Rectal smooth muscle tissue (tissue), 1 donor: ENCODE measurements at regions not wholly inside any gene's neighbourhood (a gene's known extent, or its start where the extent isn't known, plus 50 kb on each side); places are given as distances from the start of the nearest gene placed in this dataset.

Source experiments
- H3K27ac ChIP-seq: one replicate; pipeline ENCODE4 v1.7.0; 2013; ENCODE audit warnings: low read depth, low read length, inconsistent platforms
- H3K27me3 ChIP-seq: one replicate; pipeline ENCODE4 v1.7.0; 2013; ENCODE audit warnings: low read length; ENCODE audit not compliant: control insufficient read depth, insufficient read depth
- H3K36me3 ChIP-seq: one replicate; pipeline ENCODE4 v1.7.0; 2013; ENCODE audit warnings: low read length; ENCODE audit not compliant: control insufficient read depth, insufficient read depth
- H3K4me1 ChIP-seq: one replicate; pipeline ENCODE4 v1.7.0; 2013; ENCODE audit warnings: low read length; ENCODE audit not compliant: control insufficient read depth, insufficient read depth
- H3K4me3 ChIP-seq: one replicate; pipeline ENCODE4 v1.7.0; 2013; ENCODE audit warnings: low read length
- H3K9ac ChIP-seq: one replicate; pipeline ENCODE4 v1.7.0; 2013; ENCODE audit warnings: low read length

DNA sequence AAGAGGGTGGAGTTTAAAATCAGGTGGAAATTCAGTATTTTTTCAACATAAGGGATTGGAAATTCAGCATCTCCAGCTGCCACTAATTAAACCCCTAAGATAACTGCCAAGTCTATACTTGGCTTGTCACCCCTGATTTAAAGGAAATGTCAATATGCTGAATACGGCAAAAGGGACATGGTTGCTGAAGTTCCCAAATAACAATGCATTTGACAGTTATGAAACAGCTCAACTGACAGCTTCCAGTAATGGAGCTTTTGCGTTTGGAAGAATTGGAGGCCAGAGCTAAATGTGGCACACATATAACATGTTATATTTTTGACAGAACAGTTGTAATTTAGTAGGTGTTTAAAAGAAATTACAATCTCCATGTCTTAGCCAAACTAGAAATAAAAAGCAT, 1867.9 kb upstream of the LRRTM1 start:
- Histone ChIP-seq H3K27ac (no peak overlapping the region), H3K27me3 (no peaks in the 10 kb centered on the region), H3K9ac (no peak overlapping the region), H3K4me3 (no peak overlapping the region), H3K4me1 (no peaks in the 10 kb centered on the region), H3K36me3 (no peaks in the 10 kb centered on the region)

DNA sequence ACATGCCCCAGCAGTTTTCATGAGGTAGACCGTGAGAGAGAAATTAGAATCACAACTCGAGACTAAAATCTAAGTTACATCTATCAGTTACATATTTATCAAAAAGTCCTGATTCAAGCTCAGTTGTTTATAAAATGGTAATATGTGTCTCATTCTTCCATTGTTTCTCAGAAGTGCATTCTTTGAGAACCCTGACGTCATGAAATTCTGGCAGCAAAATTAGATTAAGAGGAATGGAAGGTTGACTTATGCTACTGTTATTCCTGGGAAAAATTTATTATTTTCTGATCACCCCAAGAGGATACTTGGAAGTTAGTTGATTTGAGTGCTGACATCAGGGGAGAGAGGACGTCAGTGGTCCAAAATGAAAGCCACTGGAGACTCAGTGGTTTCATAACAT, 1864.8 kb upstream of the LRRTM1 start:
- H3K27me3 ChIP-seq, result no peaks in the 10 kb centered on the region
- no peaks in the 10 kb centered on the region for H3K4me1 ChIP-seq
- no peak overlapping the region for H3K9ac ChIP-seq
- no peak overlapping the region for H3K4me3 ChIP-seq
- H3K27ac ChIP-seq, result no peak overlapping the region
- no peaks in the 10 kb centered on the region for H3K36me3 ChIP-seq

DNA sequence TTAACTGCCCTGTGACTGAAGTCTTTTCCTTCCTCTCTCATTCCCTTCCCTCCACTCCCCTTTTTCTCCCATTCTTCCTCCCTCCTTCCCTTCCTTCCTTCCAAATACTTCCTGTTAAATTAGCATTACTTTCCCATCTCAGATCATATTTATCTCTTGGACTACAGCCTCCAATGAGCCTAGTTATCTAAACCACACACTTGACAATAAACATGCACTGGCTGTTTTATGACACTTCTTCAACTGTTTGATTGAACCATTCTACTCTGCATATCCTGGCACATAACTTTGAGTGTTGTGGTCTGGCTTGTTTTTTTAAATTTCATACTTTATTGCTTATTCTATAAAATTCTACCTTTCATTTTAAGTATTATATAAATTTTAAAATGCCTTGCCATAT, 1860.8 kb upstream of the LRRTM1 start:
- Histone ChIP-seq H3K27me3 (no peaks in the 10 kb centered on the region), H3K9ac (no peak overlapping the region), H3K4me1 (no peaks in the 10 kb centered on the region), H3K36me3 (no peaks in the 10 kb centered on the region), H3K27ac (no peak overlapping the region), H3K4me3 (no peak overlapping the region)

DNA sequence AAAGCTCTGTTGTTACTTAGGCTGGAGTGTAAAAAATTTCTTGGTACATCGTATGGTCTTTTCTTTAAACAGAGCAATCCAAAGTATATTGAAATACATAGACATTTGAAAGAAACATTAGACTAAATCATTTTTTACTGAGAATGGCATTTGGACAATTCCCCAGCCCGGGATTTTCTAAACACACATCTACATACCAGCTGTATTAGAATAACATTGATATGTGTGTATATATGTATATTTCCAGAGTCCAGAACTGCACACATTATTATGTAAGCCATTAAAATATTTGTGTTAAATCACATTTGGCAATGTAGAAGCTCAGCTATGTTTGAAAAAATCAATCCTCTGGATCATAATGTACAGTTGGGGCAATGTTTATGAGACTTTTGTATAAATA, 1853.6 kb upstream of the LRRTM1 start:
- no peaks in the 10 kb centered on the region for H3K4me1 ChIP-seq
- H3K27me3 ChIP-seq, result no peaks in the 10 kb centered on the region
- no peaks in the 10 kb centered on the region for H3K36me3 ChIP-seq
- H3K9ac ChIP-seq, result no peak overlapping the region
- no peak overlapping the region for H3K4me3 ChIP-seq
- H3K27ac ChIP-seq, result no peak overlapping the region

DNA sequence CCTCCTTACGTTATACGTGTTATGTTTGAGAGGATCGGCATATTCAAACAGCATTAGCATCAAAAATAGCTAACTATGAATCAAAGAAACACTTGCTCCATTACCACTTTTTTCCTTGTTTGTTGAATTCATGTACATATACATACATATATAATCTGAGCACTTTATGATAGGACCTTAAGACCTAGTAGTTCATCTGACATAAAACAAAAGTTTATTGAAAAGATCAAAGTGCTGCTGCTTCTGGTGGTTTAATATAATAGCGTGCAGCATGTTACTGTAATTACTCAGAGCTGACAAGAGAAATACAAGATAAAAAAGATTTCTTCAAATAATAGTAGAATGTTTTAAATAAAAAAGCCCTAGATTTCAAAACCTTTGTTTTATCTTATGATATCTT, 1850.9 kb upstream of the LRRTM1 start:
- Histone ChIP-seq H3K27me3 (no peaks in the 10 kb centered on the region), H3K36me3 (no peaks in the 10 kb centered on the region), H3K4me3 (no peak overlapping the region), H3K4me1 (no peaks in the 10 kb centered on the region), H3K27ac (no peak overlapping the region), H3K9ac (no peak overlapping the region)

DNA sequence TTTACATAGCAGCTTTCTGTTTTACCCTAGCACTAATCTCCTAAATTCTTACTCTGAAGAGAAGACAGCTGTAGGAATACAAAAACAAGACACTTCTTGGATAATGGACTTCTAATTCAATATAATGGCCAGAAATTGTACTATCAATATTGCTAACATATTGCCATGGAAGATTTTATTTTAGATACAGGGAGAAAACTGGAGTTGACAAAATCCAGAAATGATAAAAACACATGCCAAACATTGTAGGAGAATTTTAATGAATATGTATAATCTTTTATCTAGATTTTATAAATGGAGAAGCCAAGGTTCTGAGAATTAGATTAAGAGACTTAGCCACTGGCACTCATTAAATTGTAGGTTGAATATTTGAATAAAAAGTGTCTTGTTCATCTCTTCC, 1838.8 kb upstream of the LRRTM1 start:
- Histone ChIP-seq H3K27me3 (no peaks in the 10 kb centered on the region), H3K4me1 (peaks cover 7% of the 10 kb centered on the region), H3K27ac (no peak overlapping the region), H3K9ac (no peak overlapping the region), H3K4me3 (no peak overlapping the region), H3K36me3 (no peaks in the 10 kb centered on the region)

DNA sequence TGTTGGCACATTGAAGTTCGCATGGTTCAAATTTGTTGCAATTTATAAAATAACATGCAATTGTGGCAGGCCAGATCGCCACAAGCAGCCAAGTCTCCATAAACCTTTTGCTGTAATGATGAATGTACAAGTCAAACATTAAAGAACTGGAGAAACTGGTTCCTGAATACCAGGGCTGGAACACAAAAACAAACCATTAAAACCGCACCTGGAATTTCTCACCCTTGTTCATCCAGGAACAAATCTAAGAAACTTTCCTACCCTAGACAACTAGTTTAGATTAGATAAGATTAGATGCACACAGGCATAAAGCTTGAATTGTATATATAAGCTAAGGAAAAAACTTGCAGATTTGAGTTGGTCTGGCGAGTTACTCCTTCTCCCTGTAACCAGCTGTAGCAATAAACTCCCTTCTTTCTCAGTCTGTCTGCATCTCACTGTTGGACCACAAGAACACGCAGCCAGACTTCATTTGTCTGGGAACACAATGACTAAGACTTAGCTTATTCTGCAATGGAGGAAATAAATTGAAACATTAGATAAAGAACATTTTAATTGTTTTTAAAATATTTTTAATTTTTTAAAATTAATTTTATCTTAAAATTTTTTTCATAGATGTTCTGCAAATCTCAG, 1835.5 kb upstream of the LRRTM1 start:
- Histone ChIP-seq H3K4me1 (peaks cover 7% of the 10 kb centered on the region), H3K27me3 (no peaks in the 10 kb centered on the region), H3K9ac (no peak overlapping the region), H3K4me3 (peak overlapping the region; percentile 33), H3K27ac (no peak overlapping the region), H3K36me3 (no peaks in the 10 kb centered on the region)

DNA sequence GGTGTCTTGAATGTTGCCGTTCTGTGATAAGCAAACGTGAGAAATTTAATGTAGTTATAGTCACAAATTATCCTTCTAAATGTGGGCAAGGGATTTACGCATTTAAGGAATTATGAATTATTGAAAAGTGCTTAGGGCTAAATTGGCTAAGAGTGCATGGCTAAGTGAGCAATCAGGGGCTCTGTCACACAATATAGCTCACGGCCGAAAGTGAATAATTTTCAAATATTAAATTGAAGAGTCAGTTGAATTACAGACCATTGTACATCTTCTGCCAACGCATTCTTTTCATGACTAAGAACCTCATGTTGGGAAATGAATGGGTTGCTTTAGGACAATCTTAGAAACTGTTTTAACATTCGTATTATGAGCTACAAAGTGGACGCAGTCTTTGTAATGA, 1832.9 kb upstream of the LRRTM1 start:
- Histone ChIP-seq H3K4me1 (peaks cover 7% of the 10 kb centered on the region), H3K36me3 (no peaks in the 10 kb centered on the region), H3K4me3 (no peak overlapping the region), H3K9ac (no peak overlapping the region), H3K27ac (no peak overlapping the region), H3K27me3 (no peaks in the 10 kb centered on the region)

DNA sequence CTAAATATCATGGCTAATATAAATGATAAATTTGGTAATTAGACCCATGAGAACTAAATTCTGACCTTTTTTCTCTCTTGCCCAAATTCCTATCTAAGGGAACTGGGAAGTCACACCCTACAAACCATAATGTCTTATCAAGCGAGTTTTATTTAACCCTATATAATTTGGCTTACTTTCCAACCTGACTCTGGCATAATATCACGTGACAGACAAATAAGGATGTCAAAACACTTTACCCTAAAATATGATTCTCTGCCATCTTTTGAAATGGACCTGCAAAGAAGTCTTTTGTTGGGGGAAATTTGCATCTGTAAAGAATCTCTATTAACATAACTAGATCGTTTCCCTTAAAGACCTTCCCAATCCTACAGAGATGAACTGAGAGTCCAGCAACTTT, 1823.5 kb upstream of the LRRTM1 start:
- Histone ChIP-seq H3K27ac (no peak overlapping the region), H3K9ac (no peak overlapping the region), H3K27me3 (no peaks in the 10 kb centered on the region), H3K4me1 (no peaks in the 10 kb centered on the region), H3K4me3 (no peak overlapping the region), H3K36me3 (no peaks in the 10 kb centered on the region)

DNA sequence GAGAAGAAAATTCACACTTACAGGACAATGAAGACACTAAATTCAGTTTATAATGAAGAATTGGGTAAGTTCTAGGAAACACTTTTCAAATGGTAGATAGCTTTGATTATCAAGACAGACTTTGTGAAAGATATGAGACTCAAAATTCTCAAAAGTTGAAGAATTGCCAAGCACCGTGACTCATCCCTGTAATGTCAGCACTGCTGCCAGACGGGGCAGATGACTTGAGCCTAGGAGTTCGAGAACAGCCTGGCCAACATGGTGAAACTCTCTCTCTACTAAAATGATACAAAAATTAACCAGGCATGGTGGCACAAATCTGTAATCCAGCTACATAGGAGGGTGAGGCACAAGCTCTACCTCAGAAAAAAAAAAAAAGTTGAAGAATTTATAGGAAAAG, 1820.1 kb upstream of the LRRTM1 start:
- Histone ChIP-seq H3K4me3 (no peak overlapping the region), H3K9ac (no peak overlapping the region), H3K4me1 (no peaks in the 10 kb centered on the region), H3K27ac (no peak overlapping the region), H3K36me3 (no peaks in the 10 kb centered on the region), H3K27me3 (no peaks in the 10 kb centered on the region)

DNA sequence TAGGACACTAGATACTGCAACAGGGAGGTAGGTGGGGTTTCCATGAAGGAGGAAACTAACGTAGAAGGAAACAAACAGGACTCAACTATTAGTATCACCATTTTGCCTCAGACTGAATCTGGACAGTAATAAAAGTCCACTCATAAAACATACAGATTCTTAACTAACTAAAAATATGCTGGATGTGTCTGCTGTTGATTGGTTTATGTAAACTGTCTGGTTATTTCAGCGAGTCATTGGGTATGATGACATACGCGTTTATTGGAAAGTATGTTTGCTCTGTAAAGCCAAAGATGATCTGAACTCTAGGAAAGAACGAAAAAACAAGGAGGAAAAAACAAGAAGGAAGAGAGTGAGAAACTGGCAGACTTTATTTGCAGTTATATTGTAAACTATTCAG, 1816.1 kb upstream of the LRRTM1 start:
- Histone ChIP-seq H3K9ac (no peak overlapping the region), H3K4me1 (no peaks in the 10 kb centered on the region), H3K27me3 (no peaks in the 10 kb centered on the region), H3K4me3 (no peak overlapping the region), H3K36me3 (no peaks in the 10 kb centered on the region), H3K27ac (no peak overlapping the region)

DNA sequence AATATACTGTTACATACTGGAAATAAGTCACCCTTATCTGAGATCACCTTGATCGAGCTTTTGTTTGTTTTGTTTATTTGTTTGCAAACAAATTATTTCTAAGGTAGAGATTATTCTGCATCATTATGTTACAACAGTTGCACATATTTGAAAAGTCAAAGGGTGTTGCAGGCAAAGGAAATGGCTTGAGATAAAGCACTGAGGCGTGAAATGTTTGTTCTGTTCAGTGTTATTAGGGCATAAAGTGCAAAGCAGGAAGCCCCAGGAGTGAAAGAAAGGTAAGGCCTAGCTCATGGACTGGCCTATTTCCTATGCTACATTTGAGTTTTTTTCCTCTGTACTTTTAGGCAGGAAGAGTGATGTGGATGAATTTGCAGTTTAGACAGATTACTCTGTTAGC, 1815.6 kb upstream of the LRRTM1 start:
- Histone ChIP-seq H3K4me1 (no peaks in the 10 kb centered on the region), H3K36me3 (no peaks in the 10 kb centered on the region), H3K9ac (no peak overlapping the region), H3K27ac (no peak overlapping the region), H3K4me3 (no peak overlapping the region), H3K27me3 (no peaks in the 10 kb centered on the region)

DNA sequence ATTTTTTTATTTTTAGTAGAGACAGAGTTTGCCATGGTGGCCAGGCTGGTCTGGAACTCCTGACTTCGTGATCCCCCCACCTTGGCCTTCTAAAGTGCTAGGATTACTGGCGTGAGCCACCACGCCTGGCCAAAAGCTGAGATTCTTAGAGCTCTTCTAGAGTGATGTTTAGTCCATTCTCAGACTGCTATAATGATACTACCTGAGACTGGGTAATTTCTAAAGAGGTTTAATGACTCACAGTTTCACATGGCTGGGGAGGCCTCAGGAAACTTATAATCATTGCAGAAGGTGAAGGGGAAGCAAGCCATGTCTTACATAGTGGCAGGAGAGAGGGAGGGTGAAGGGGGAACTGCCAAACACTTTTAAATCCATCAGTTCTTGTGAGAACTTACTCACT, 1804.9 kb upstream of the LRRTM1 start:
- Histone ChIP-seq H3K27me3 (no peaks in the 10 kb centered on the region), H3K9ac (no peak overlapping the region), H3K36me3 (no peaks in the 10 kb centered on the region), H3K27ac (no peak overlapping the region), H3K4me1 (no peaks in the 10 kb centered on the region), H3K4me3 (no peak overlapping the region)
